ENCODE measurements at regions not wholly inside any gene's neighbourhood (a gene's known extent, or its start where the extent isn't known, plus 50 kb on each side); places are given as distances from the start of the nearest gene placed in this dataset.
A peak's percentile ranks its signal among the peaks of the same experiment; 100 is the strongest.
"Not testable (repeated sequence)": the region's sequence is repeated elsewhere in the genome, so short reads cannot be mapped to it uniquely, and the experiment has no call there.

- H3K4me1 ChIP-seq, result no peaks in the 10 kb centered on the region
- WGBS, 2 donors, result 80 to 83% methylated on average over 1 of the region's 1 CpG
- no peak overlapping the region for H3K27ac ChIP-seq
- TF ChIP-seq, protein P1, sequence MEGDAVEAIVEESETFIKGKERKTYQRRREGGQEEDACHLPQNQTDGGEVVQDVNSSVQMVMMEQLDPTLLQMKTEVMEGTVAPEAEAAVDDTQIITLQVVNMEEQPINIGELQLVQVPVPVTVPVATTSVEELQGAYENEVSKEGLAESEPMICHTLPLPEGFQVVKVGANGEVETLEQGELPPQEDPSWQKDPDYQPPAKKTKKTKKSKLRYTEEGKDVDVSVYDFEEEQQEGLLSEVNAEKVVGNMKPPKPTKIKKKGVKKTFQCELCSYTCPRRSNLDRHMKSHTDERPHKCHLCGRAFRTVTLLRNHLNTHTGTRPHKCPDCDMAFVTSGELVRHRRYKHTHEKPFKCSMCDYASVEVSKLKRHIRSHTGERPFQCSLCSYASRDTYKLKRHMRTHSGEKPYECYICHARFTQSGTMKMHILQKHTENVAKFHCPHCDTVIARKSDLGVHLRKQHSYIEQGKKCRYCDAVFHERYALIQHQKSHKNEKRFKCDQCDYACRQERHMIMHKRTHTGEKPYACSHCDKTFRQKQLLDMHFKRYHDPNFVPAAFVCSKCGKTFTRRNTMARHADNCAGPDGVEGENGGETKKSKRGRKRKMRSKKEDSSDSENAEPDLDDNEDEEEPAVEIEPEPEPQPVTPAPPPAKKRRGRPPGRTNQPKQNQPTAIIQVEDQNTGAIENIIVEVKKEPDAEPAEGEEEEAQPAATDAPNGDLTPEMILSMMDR (IDR thresholded peaks at IDR 0.05), result no peak
- TF ChIP-seq POLR2A (IDR thresholded peaks at IDR 0.05), result no peak
- H3K9me3 ChIP-seq, result no peaks in the 10 kb centered on the region
- intact Hi-C loops (cut with DNase I; ENCODE audit: low total_unique reads), result no loop called here
- no peaks in the 10 kb centered on the region for H3K27me3 ChIP-seq
- no peak overlapping the region for H3K4me3 ChIP-seq
- no peaks in the 10 kb centered on the region for H3K36me3 ChIP-seq (ENCODE audit: low read depth, missing control alignments)
- DNase-seq, result no peak
These were observed 105.7 kb upstream of the SNX7 start for GRCh38 chr1:98555814-98556213.

DNA sequence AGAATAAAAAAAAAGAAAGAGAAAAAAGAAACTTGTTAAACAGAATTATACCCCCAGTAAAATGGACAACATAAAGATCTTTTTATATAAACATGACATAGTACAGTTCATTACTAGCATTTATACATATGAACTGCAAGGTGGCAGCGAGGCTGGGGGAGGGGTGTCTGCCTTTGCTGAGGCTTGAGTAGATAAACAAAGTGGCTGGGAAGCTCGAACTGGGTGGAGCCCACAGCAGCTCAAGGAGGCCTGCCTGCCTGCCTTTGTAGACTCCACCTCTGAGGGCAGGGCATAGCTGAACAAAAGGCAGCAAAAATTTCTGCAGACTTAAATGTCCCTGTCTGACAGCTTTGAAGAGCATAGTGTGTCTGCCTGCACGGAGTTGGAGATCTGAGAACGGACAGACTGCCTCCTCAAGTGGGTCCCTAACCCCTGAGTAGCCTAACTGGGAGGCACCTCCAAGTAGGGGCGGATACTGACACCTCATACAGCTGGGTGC is 108.9 kb upstream of the SNX7 start:
- H3K27ac ChIP-seq; H3K4me3 ChIP-seq; H3K9me3 ChIP-seq; intact Hi-C loops (cut with DNase I; ENCODE audit: low total_unique reads); H3K36me3 ChIP-seq (ENCODE audit: low read depth, missing control alignments); H3K4me1 ChIP-seq; DNase-seq; H3K27me3 ChIP-seq: not testable (repeated sequence)
- WGBS, 2 donors, result 45 to 60% methylated on average over 5 of the region's 5 CpGs

DNA sequence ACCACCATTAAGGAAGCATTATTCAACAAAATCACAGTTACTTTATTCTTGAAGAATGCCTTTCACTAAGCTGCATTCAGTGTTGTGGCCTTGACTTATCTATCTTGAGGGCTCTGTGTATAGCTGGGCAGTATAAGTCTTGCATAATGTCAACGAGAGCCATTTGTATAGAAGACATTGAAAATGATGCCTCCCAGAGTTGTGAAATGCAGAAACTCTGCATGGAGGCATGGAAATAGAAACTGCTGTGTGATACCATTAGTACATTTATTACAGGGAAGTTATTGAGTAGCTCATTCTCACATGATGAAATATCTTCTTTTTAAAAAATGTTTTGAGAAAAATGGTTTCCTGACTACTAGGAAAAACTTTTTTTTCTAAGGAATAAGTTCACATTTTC is 111.4 kb upstream of the SNX7 start:
- H3K9me3 ChIP-seq, result no peaks in the 10 kb centered on the region
- H3K4me1 ChIP-seq, result peaks cover 5% of the 10 kb centered on the region
- TF ChIP-seq, protein P1 (IDR thresholded peaks at IDR 0.05), result no peak
- no peak for TF ChIP-seq POLR2A (IDR thresholded peaks at IDR 0.05)
- H3K27ac ChIP-seq, result no peak overlapping the region
- H3K27me3 ChIP-seq, result no peaks in the 10 kb centered on the region
- intact Hi-C loops (cut with DNase I; ENCODE audit: low total_unique reads), result no loop called here
- H3K36me3 ChIP-seq (ENCODE audit: low read depth, missing control alignments), result no peaks in the 10 kb centered on the region
- DNase-seq, result no peak
- 38 to 53% methylated on average over 1 of the region's 1 CpG for WGBS, 2 donors
- no peak overlapping the region for H3K4me3 ChIP-seq

DNA sequence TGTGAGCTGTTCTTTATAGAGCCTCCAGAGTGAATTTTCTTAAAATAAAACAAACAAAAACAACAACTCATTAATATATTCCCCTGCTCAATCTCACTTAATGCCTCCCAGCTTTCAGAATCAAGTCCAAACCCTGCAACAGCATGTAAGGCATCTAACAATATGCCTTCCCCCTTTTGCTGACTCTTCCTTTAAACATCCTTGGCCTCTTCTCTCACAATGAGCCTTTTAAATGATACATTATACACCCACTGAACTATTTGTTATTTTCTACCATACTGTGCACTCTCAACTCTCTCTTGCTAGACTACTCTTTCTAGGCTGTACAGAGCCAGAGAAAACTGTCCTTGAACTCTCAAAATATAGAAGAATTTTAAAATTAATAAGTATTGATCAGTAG is 115.2 kb upstream of the SNX7 start:
- DNase-seq, result no peak
- no peak overlapping the region for H3K4me3 ChIP-seq
- no peaks in the 10 kb centered on the region for H3K36me3 ChIP-seq (ENCODE audit: low read depth, missing control alignments)
- TF ChIP-seq POLR2A (IDR thresholded peaks at IDR 0.05), result no peak
- TF ChIP-seq, protein P1 (IDR thresholded peaks at IDR 0.05), result no peak
- no peaks in the 10 kb centered on the region for H3K27me3 ChIP-seq
- no peaks in the 10 kb centered on the region for H3K9me3 ChIP-seq
- H3K27ac ChIP-seq, result peak overlapping the region in 1 of 2 donors; percentile 34
- intact Hi-C loops (cut with DNase I; ENCODE audit: low total_unique reads), result no loop called here
- peaks cover 5% of the 10 kb centered on the region for H3K4me1 ChIP-seq

DNA sequence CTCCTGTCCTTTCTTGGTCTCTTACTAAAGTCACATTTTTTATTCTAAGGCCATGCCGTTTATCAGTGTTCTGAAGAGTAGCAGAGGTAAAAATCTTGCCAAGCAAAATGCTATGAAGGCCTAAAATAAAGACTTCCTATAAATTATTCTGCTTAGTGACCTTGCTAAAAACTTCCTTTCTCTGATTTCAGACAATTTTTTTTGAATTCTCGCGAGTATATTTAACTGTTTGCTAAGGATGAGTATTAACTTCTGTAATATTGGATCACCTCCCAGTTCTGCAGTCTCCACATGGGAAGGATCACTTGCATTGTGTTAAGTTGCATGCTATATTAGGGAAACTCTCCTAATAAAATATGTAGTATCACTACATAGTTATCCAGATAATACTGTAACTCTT is 123.4 kb upstream of the SNX7 start:
- Histone ChIP-seq H3K27me3 (no peaks in the 10 kb centered on the region), H3K4me3 (no peak overlapping the region), H3K36me3 (ENCODE audit: low read depth, missing control alignments) (no peaks in the 10 kb centered on the region), H3K9me3 (no peaks in the 10 kb centered on the region), H3K4me1 (no peaks in the 10 kb centered on the region), H3K27ac (no peak overlapping the region)
- TF ChIP-seq POLR2A (IDR thresholded peaks at IDR 0.05), result no peak
- TF ChIP-seq, protein P1 (IDR thresholded peaks at IDR 0.05), result no peak
- WGBS, 2 donors, result 32 to 34% methylated on average over 3 of the region's 3 CpGs
- intact Hi-C loops (cut with DNase I; ENCODE audit: low total_unique reads), result no loop called here
- no peak for DNase-seq
